IPS-20b (cell line): ENCODE measurements at regions not wholly inside any gene's neighbourhood (a gene's known extent, or its start where the extent isn't known, plus 50 kb on each side); places are given as distances from the start of the nearest gene placed in this dataset.

ENCODE experiments used
- H3K27ac ChIP-seq: one replicate; pipeline ENCODE4 v1.5.1; 2013; ENCODE audit warnings: low read length
- H3K27me3 ChIP-seq: 2 replicates; pipeline ENCODE4 v1.6.1; 2013; ENCODE audit warnings: mild to moderate bottlenecking, low read length, inconsistent platforms; ENCODE audit not compliant: insufficient read depth
- H3K36me3 ChIP-seq: 2 replicates; pipeline ENCODE4 v1.6.1; 2013; ENCODE audit warnings: low read depth, mild to moderate bottlenecking, inconsistent platforms, low read length, moderate library complexity; ENCODE audit not compliant: insufficient read depth
- H3K4me1 ChIP-seq: 2 replicates; pipeline ENCODE4 v1.6.1; 2013; ENCODE audit warnings: mild to moderate bottlenecking, control low read depth, inconsistent platforms, low read length, moderate library complexity; ENCODE audit not compliant: insufficient read depth
- H3K4me3 ChIP-seq: 2 replicates; pipeline ENCODE4 v1.5.1; 2013; ENCODE audit warnings: mild to moderate bottlenecking, low read length, inconsistent platforms
- H3K9ac ChIP-seq: 2 replicates; pipeline ENCODE4 v1.6.1; 2013; ENCODE audit warnings: low read depth, mild to moderate bottlenecking, inconsistent platforms, low read length, moderate library complexity
- H3K9me3 ChIP-seq: 2 replicates; pipeline ENCODE4 v1.6.1; 2013; ENCODE audit warnings: mild to moderate bottlenecking, low read depth, low read length, inconsistent platforms; ENCODE audit not compliant: insufficient read depth

GRCh38 chr4:189084671-189085070, 856.0 kb upstream of the FRG1 start:
- no peaks in the 10 kb centered on the region for H3K9me3 ChIP-seq
- no peaks in the 10 kb centered on the region for H3K27me3 ChIP-seq
- H3K27ac ChIP-seq = no peak overlapping the region
- H3K4me3 ChIP-seq = no peak overlapping the region
- no peaks in the 10 kb centered on the region for H3K36me3 ChIP-seq
- H3K4me1 ChIP-seq = no peaks in the 10 kb centered on the region; the same call in 1 of the 2 replicates
- H3K9ac ChIP-seq = no peak overlapping the region

- no peak overlapping the region for H3K9ac ChIP-seq
- H3K4me1 ChIP-seq = peaks cover 3% of the 10 kb centered on the region
- H3K27ac ChIP-seq = no peak overlapping the region
- H3K36me3 ChIP-seq = no peaks in the 10 kb centered on the region
- H3K27me3 ChIP-seq = no peaks in the 10 kb centered on the region
- no peak overlapping the region for H3K4me3 ChIP-seq
- no peaks in the 10 kb centered on the region for H3K9me3 ChIP-seq
Observed at GRCh38 chr4:189087971-189088370, 852.7 kb upstream of the FRG1 start.

GRCh38 chr4:189088780-189089179, 851.9 kb upstream of the FRG1 start:
- Histone ChIP-seq H3K9ac (no peak overlapping the region), H3K27ac (no peak overlapping the region), H3K27me3 (no peaks in the 10 kb centered on the region), H3K4me1 (peaks cover 3% of the 10 kb centered on the region), H3K9me3 (no peaks in the 10 kb centered on the region), H3K4me3 (no peak overlapping the region), H3K36me3 (no peaks in the 10 kb centered on the region)

- H3K4me1 ChIP-seq = peaks cover 3% of the 10 kb centered on the region
- no peaks in the 10 kb centered on the region for H3K9me3 ChIP-seq
- H3K27me3 ChIP-seq = no peaks in the 10 kb centered on the region
- H3K9ac ChIP-seq = no peak overlapping the region
- H3K4me3 ChIP-seq = no peak overlapping the region
- no peak overlapping the region for H3K27ac ChIP-seq
- no peaks in the 10 kb centered on the region for H3K36me3 ChIP-seq
Observed at GRCh38 chr4:189090174-189090814, 850.4 kb upstream of the FRG1 start.

- H3K27me3 ChIP-seq = no peaks in the 10 kb centered on the region
- no peak overlapping the region for H3K4me3 ChIP-seq
- no peak overlapping the region for H3K27ac ChIP-seq
- H3K36me3 ChIP-seq = no peaks in the 10 kb centered on the region
- peaks cover 3% of the 10 kb centered on the region; the same call in 1 of the 2 replicates for H3K4me1 ChIP-seq
- H3K9ac ChIP-seq = no peak overlapping the region
- no peaks in the 10 kb centered on the region for H3K9me3 ChIP-seq
Observed at GRCh38 chr4:189092581-189092980, 848.1 kb upstream of the FRG1 start.

GRCh38 chr4:189096108-189096507, 844.6 kb upstream of the FRG1 start:
- no peaks in the 10 kb centered on the region for H3K9me3 ChIP-seq
- H3K27ac ChIP-seq = no peak overlapping the region
- H3K36me3 ChIP-seq = no peaks in the 10 kb centered on the region
- no peaks in the 10 kb centered on the region for H3K27me3 ChIP-seq
- no peak overlapping the region for H3K4me3 ChIP-seq
- no peaks in the 10 kb centered on the region for H3K4me1 ChIP-seq
- no peak overlapping the region for H3K9ac ChIP-seq

GRCh38 chr4:189096717-189097116, 844.0 kb upstream of the FRG1 start:
- Histone ChIP-seq H3K27ac (no peak overlapping the region), H3K4me1 (no peaks in the 10 kb centered on the region), H3K9ac (no peak overlapping the region), H3K36me3 (no peaks in the 10 kb centered on the region), H3K4me3 (no peak overlapping the region), H3K27me3 (no peaks in the 10 kb centered on the region), H3K9me3 (no peaks in the 10 kb centered on the region)

GRCh38 chr4:189098932-189099696, 841.6 kb upstream of the FRG1 start:
- Histone ChIP-seq H3K27ac (no peak overlapping the region), H3K36me3 (no peaks in the 10 kb centered on the region), H3K9ac (no peak overlapping the region), H3K27me3 (no peaks in the 10 kb centered on the region), H3K4me3 (no peak overlapping the region), H3K4me1 (no peaks in the 10 kb centered on the region), H3K9me3 (no peaks in the 10 kb centered on the region)

GRCh38 chr4:189113389-189113888, 827.2 kb upstream of the FRG1 start:
- H3K36me3 ChIP-seq = no peaks in the 10 kb centered on the region
- H3K4me3 ChIP-seq = no peak overlapping the region
- H3K9me3 ChIP-seq = no peaks in the 10 kb centered on the region

GRCh38 chr4:189117426-189117825, 823.2 kb upstream of the FRG1 start:
- Histone ChIP-seq H3K27me3 (no peaks in the 10 kb centered on the region), H3K9me3 (no peaks in the 10 kb centered on the region), H3K4me1 (no peaks in the 10 kb centered on the region), H3K36me3 (no peaks in the 10 kb centered on the region), H3K4me3 (no peak overlapping the region), H3K9ac (no peak overlapping the region), H3K27ac (no peak overlapping the region)

More at GRCh38 chr4:189113389-189113888, 827.2 kb upstream of the FRG1 start:
- H3K27ac ChIP-seq = no peak overlapping the region
- H3K27me3 ChIP-seq = no peaks in the 10 kb centered on the region
- H3K9ac ChIP-seq = no peak overlapping the region
- H3K4me1 ChIP-seq = no peaks in the 10 kb centered on the region

GRCh38 chr4:189121336-189121735, 819.3 kb upstream of the FRG1 start:
- no peak overlapping the region for H3K27ac ChIP-seq
- H3K9me3 ChIP-seq = no peaks in the 10 kb centered on the region
- no peak overlapping the region for H3K9ac ChIP-seq
- no peaks in the 10 kb centered on the region for H3K4me1 ChIP-seq
- no peaks in the 10 kb centered on the region for H3K36me3 ChIP-seq
- no peak overlapping the region for H3K4me3 ChIP-seq
- H3K27me3 ChIP-seq = no peaks in the 10 kb centered on the region

GRCh38 chr4:189124149-189124758, 816.4 kb upstream of the FRG1 start:
- Histone ChIP-seq H3K36me3 (no peaks in the 10 kb centered on the region), H3K9ac (no peak overlapping the region), H3K4me1 (no peaks in the 10 kb centered on the region), H3K4me3 (no peak overlapping the region), H3K27me3 (no peaks in the 10 kb centered on the region), H3K27ac (no peak overlapping the region), H3K9me3 (no peaks in the 10 kb centered on the region)
